ENCODE measurements at regions not wholly inside any gene's neighbourhood (a gene's known extent, or its start where the extent isn't known, plus 50 kb on each side); places are given as distances from the start of the nearest gene placed in this dataset.

DNA sequence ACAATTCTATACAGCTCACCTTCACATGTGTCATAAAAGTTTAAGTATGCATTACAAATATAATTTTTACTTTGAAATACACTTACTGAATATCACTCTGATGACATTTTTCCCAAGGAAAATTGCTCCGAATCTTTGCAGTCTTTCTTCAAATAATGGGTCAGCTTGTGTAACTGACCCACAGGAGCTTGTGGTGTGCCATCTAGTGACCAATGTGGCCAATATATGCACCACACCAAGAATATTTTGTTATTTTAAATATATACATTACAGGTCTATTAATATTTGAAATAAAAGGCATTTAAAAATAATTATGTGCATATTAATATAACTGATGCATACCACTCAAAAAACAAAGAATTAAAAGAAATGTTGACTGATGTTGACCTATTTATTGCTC lies 271.4 kb downstream of the TBX15 start:
- no peaks in the 10 kb centered on the region for H3K27me3 ChIP-seq (ENCODE audit: control insufficient read depth, insufficient read depth, low read length)
- H3K27ac ChIP-seq = no peak overlapping the region
- H3K79me2 ChIP-seq = no peaks in the 10 kb centered on the region
- H3K4me1 ChIP-seq = no peaks in the 10 kb centered on the region
- H3K9ac ChIP-seq = no peak overlapping the region
- H2AFZ ChIP-seq = no peak overlapping the region
- TF ChIP-seq, protein P1, sequence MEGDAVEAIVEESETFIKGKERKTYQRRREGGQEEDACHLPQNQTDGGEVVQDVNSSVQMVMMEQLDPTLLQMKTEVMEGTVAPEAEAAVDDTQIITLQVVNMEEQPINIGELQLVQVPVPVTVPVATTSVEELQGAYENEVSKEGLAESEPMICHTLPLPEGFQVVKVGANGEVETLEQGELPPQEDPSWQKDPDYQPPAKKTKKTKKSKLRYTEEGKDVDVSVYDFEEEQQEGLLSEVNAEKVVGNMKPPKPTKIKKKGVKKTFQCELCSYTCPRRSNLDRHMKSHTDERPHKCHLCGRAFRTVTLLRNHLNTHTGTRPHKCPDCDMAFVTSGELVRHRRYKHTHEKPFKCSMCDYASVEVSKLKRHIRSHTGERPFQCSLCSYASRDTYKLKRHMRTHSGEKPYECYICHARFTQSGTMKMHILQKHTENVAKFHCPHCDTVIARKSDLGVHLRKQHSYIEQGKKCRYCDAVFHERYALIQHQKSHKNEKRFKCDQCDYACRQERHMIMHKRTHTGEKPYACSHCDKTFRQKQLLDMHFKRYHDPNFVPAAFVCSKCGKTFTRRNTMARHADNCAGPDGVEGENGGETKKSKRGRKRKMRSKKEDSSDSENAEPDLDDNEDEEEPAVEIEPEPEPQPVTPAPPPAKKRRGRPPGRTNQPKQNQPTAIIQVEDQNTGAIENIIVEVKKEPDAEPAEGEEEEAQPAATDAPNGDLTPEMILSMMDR (IDR thresholded peaks at IDR 0.05) = peak; percentile 31
- no peak overlapping the region for H3K4me3 ChIP-seq (ENCODE audit: low read depth, low read length)
- no peak overlapping the region for H3K4me2 ChIP-seq (ENCODE audit: low read length)
- H3K9me3 ChIP-seq (ENCODE audit: control insufficient read depth, low read length) = no peaks in the 10 kb centered on the region
- no peaks in the 10 kb centered on the region for H3K36me3 ChIP-seq (ENCODE audit: control insufficient read depth, insufficient read depth, low read length)

DNA sequence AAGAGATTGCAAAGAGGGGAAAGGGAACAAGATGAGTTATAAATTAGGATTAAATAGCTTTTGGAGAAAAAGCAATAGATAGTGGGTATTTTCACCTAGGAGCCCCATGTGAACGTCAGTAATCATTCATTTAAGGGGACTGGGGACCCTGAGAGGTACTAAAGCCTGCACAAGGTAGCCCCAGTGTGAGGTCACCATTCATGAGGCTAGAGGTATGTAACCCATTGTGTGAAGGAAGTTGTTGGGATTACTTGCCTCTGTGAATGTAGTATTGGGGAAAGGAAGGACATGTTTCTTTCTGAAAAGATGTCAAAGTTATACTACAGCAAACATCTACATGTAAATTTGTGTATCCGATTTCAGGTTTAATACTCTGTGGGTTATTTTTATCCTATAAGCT lies 276.8 kb downstream of the TBX15 start:
- Histone ChIP-seq H3K9me3 (ENCODE audit: control insufficient read depth, low read length) (no peaks in the 10 kb centered on the region), H3K4me2 (ENCODE audit: low read length) (no peak overlapping the region), H3K4me1 (no peaks in the 10 kb centered on the region), H3K9ac (no peak overlapping the region), H3K4me3 (ENCODE audit: low read depth, low read length) (no peak overlapping the region), H3K27ac (no peak overlapping the region), H3K27me3 (ENCODE audit: control insufficient read depth, insufficient read depth, low read length) (no peaks in the 10 kb centered on the region), H3K79me2 (no peaks in the 10 kb centered on the region), H2AFZ (no peak overlapping the region), H3K36me3 (ENCODE audit: control insufficient read depth, insufficient read depth, low read length) (no peaks in the 10 kb centered on the region)
- TF ChIP-seq, protein P1 (IDR thresholded peaks at IDR 0.05) = no peak

DNA sequence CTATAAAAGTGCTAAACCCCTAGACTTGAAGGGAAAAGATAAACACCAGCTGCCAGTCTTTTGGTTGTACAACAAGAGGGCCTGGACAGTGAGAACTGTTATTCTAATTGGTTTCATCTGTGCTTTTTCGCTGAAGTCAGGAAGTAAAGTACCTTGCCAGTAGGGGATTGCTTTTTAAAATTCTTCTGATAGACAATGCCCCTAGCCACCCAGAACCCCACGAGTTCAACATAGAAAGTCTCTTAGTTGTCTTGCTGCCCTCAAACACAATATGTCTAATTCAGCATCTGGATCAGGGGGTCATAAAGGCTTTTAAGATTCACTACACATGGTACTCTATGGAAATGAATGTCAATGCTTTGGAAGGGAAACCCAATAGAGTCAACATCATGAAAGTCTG lies 289.2 kb downstream of the TBX15 start:
- H3K9ac ChIP-seq = no peak overlapping the region
- no peaks in the 10 kb centered on the region for H3K9me3 ChIP-seq (ENCODE audit: control insufficient read depth, low read length)
- H3K27ac ChIP-seq = no peak overlapping the region
- TF ChIP-seq, protein P1 (IDR thresholded peaks at IDR 0.05) = no peak
- no peaks in the 10 kb centered on the region for H3K36me3 ChIP-seq (ENCODE audit: control insufficient read depth, insufficient read depth, low read length)
- no peak overlapping the region for H3K4me3 ChIP-seq (ENCODE audit: low read depth, low read length)
- no peaks in the 10 kb centered on the region for H3K27me3 ChIP-seq (ENCODE audit: control insufficient read depth, insufficient read depth, low read length)
- no peak overlapping the region for H3K4me2 ChIP-seq (ENCODE audit: low read length)
- H3K4me1 ChIP-seq = no peaks in the 10 kb centered on the region
- H3K79me2 ChIP-seq = no peaks in the 10 kb centered on the region
- no peak overlapping the region for H2AFZ ChIP-seq

DNA sequence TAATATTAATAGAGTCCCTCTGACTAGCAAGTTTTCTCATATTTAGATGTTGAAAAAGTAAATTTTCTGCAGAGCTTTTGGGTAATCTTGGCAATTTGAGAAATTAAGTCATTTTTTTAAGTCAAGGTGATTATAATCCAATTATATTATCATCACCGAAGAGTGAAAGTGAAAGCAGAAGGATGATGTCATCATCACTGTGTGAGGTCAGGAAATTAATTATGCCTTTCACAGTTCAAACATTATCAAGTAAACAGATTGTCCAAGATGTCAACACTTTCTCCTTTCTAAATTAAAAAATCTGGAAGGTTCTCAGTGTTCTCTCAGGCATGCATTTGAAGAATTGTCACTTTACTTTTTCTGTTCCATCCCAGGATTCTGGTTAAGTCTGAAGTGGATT lies 296.0 kb downstream of the TBX15 start:
- Histone ChIP-seq H3K4me3 (ENCODE audit: low read depth, low read length) (no peak overlapping the region), H3K4me1 (no peaks in the 10 kb centered on the region), H2AFZ (no peak overlapping the region), H3K27me3 (ENCODE audit: control insufficient read depth, insufficient read depth, low read length) (no peaks in the 10 kb centered on the region), H3K36me3 (ENCODE audit: control insufficient read depth, insufficient read depth, low read length) (no peaks in the 10 kb centered on the region), H3K9ac (no peak overlapping the region), H3K9me3 (ENCODE audit: control insufficient read depth, low read length) (no peaks in the 10 kb centered on the region), H3K79me2 (no peaks in the 10 kb centered on the region), H3K4me2 (ENCODE audit: low read length) (no peak overlapping the region), H3K27ac (no peak overlapping the region)
- TF ChIP-seq, protein P1 (IDR thresholded peaks at IDR 0.05) = no peak

DNA sequence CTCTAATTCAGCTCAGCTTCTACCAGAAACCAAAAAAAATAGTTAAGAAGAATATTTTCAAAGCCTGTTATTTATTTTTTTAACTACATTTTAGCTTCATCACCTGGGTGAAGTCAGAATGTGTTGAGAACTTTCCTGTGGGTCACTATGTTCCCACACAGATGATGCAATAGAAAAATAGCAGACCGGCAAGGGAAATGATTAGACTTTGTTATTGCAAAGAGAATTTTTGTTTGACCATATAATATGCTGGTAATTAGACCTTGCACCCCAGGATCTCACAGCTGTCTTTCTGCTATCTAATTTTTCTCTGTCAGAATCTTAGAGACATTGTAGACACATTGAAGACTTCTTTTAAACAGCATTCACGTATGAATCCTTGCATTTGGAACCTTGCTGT lies 299.3 kb downstream of the TBX15 start:
- Histone ChIP-seq H2AFZ (no peak overlapping the region), H3K9ac (no peak overlapping the region), H3K9me3 (ENCODE audit: control insufficient read depth, low read length) (no peaks in the 10 kb centered on the region), H3K4me3 (ENCODE audit: low read depth, low read length) (no peak overlapping the region), H3K27ac (no peak overlapping the region), H3K79me2 (no peaks in the 10 kb centered on the region), H3K27me3 (ENCODE audit: control insufficient read depth, insufficient read depth, low read length) (no peaks in the 10 kb centered on the region), H3K4me1 (no peaks in the 10 kb centered on the region), H3K36me3 (ENCODE audit: control insufficient read depth, insufficient read depth, low read length) (no peaks in the 10 kb centered on the region), H3K4me2 (ENCODE audit: low read length) (no peak overlapping the region)
- TF ChIP-seq, protein P1 (IDR thresholded peaks at IDR 0.05) = no peak

Data from parathyroid adenoma (tissue), 2 donors.